IPS-15b (cell line): ENCODE measurements at regions not wholly inside any gene's neighbourhood (a gene's known extent, or its start where the extent isn't known, plus 50 kb on each side); places are given as distances from the start of the nearest gene placed in this dataset.
"Not testable (repeated sequence)": the region's sequence is repeated elsewhere in the genome, so short reads cannot be mapped to it uniquely, and the experiment has no call there.

Experiments used
- H3K27me3 ChIP-seq: one replicate; pipeline ENCODE4 v1.6.1; 2013; ENCODE audit warnings: low read length; ENCODE audit not compliant: control insufficient read depth, insufficient read depth
- H3K36me3 ChIP-seq: one replicate; pipeline ENCODE4 v1.6.1; 2013; ENCODE audit warnings: low read length; ENCODE audit not compliant: control insufficient read depth, insufficient read depth
- H3K4me1 ChIP-seq: one replicate; pipeline ENCODE4 v1.6.1; 2013; ENCODE audit warnings: mild to moderate bottlenecking, low read length; ENCODE audit not compliant: control insufficient read depth, insufficient read depth
- H3K4me3 ChIP-seq: one replicate; pipeline ENCODE4 v1.5.1; 2013; ENCODE audit warnings: low read depth, low read length
- H3K9ac ChIP-seq: one replicate; pipeline ENCODE4 v1.6.1; 2013; ENCODE audit warnings: low read depth, mild to moderate bottlenecking, low read length
- H3K9me3 ChIP-seq: one replicate; pipeline ENCODE4 v1.6.1; 2013; ENCODE audit warnings: mild to moderate bottlenecking, low read length; ENCODE audit not compliant: control insufficient read depth, insufficient read depth

DNA sequence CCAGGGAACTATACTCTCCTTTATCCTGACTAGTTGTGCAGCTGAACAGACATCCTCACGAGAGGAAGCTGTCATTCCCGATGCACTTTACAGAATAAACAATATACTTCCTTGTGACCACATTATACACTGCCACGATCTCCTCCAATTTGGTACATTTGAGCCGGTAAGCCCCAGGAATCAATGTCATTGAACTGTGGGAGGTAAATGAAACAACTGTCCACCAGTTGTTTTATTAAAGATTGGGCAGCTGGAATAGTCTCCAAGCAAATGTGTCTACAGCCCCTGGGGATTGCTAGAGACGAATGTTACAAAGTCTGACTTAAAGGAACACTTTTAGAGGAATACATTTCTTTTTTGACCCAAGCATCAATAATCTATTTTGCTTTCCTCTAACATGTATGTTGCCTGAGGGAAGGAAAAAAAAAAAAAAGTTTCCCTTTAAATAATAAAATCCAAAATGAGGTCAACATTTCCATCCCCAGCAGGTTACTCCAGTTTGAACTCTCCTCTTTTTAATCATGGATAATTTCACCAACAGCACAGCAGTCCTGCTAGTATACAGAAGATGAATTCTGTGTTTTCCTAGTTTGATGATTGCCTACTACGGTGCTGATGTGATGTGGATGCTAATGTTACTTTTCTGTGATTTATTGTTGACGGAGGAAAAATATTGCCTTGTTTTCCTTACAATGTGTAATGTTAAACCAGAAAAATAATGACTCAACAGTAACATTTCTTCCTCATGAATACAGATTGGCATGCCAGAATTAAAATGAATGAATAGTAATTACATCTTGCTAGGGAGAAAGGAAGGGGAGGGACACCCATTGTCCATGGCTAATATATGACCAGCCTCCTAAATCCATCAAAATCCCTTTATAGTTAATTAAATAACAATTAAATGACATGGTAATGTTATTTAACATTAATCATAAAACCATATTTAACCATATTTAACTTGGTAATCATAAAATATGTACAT is 360.9 kb downstream of the NEBL start:
- Histone ChIP-seq H3K9ac (no peak overlapping the region), H3K9me3 (no peaks in the 10 kb centered on the region), H3K4me3 (no peak overlapping the region), H3K4me1 (no peaks in the 10 kb centered on the region), H3K36me3 (peaks cover 3% of the 10 kb centered on the region), H3K27me3 (no peaks in the 10 kb centered on the region)

GRCh38 chr10:20531241-20531883 is 365.7 kb downstream of the NEBL start:
- H3K4me3 ChIP-seq, H3K27me3 ChIP-seq, H3K9me3 ChIP-seq, H3K9ac ChIP-seq, H3K36me3 ChIP-seq, H3K4me1 ChIP-seq: not testable (repeated sequence)

- no peak overlapping the region for H3K9ac ChIP-seq
- no peaks in the 10 kb centered on the region for H3K4me1 ChIP-seq
- H3K4me3 ChIP-seq = no peak overlapping the region
- no peaks in the 10 kb centered on the region for H3K9me3 ChIP-seq
- H3K27me3 ChIP-seq = no peaks in the 10 kb centered on the region
- H3K36me3 ChIP-seq = no peaks in the 10 kb centered on the region
These were observed 375.9 kb downstream of the NEBL start for GRCh38 chr10:20521186-20521585.

- Histone ChIP-seq H3K27me3 (no peaks in the 10 kb centered on the region), H3K36me3 (no peaks in the 10 kb centered on the region), H3K4me3 (no peak overlapping the region), H3K9ac (no peak overlapping the region), H3K4me1 (no peaks in the 10 kb centered on the region), H3K9me3 (no peaks in the 10 kb centered on the region)
These were observed 381.5 kb downstream of the NEBL start for GRCh38 chr10:20515654-20516053.

GRCh38 chr10:20512631-20513030 is 384.5 kb downstream of the NEBL start:
- no peaks in the 10 kb centered on the region for H3K36me3 ChIP-seq
- no peak overlapping the region for H3K9ac ChIP-seq
- no peaks in the 10 kb centered on the region for H3K4me1 ChIP-seq
- H3K4me3 ChIP-seq = no peak overlapping the region
- no peaks in the 10 kb centered on the region for H3K9me3 ChIP-seq
- H3K27me3 ChIP-seq = no peaks in the 10 kb centered on the region

DNA sequence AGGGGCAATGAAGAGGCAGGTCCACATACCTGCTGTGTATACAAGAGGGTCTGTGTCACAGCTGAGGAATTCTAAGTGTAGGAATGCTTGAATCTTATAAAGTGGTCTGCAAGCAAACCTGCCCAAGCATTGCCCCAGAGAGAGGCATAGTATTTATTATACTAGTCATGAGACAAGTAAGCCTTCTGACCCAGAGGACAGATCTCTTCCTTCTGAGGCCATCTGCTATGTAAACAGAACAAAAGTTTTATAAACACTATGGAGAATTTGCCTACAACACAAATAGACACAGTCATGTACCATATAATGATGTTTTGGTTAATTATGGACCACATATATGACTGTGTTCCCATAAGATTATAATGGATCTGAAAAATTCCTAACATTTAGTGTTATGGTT is 388.2 kb downstream of the NEBL start:
- Histone ChIP-seq H3K4me3 (no peak overlapping the region), H3K9me3 (no peaks in the 10 kb centered on the region)

DNA sequence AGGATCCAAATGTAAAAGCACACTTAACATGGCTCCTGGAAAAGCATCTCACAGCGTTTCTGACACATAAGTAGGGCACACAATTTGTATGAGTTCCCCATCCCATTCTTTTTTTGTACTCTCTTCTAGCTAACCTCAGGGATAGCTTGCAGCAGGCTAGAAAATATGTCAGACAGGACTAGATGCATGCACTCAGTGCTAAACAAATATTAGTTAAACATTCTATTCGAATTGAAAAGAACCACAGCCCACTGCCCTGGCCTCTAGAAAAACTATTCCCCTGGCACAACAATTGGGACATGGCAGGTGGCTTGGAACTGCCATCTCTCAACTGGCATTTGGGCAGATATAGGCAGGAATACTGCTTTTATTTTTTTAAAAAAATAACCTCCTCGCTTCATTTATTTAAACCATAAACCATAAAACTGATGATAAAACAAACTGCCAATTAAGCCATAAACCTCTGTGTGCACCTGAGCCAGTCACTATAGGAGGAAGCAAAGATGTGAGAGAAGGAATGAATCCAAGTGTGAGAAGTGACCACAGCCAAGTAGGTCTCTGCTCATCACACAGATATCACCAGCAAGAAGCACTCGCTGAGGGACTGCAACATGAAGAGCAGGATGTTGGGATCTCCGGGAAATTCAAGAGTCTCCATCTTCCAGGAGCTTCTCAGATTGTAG is 394.1 kb downstream of the NEBL start:
- no peaks in the 10 kb centered on the region for H3K36me3 ChIP-seq
- no peak overlapping the region for H3K4me3 ChIP-seq
- no peaks in the 10 kb centered on the region for H3K9me3 ChIP-seq
- H3K4me1 ChIP-seq = no peaks in the 10 kb centered on the region
- H3K9ac ChIP-seq = no peak overlapping the region
- H3K27me3 ChIP-seq = no peaks in the 10 kb centered on the region

More for the DNA sequence above, 388.2 kb downstream of the NEBL start:
- Histone ChIP-seq H3K4me1 (no peaks in the 10 kb centered on the region), H3K9ac (no peak overlapping the region), H3K36me3 (no peaks in the 10 kb centered on the region), H3K27me3 (no peaks in the 10 kb centered on the region)

DNA sequence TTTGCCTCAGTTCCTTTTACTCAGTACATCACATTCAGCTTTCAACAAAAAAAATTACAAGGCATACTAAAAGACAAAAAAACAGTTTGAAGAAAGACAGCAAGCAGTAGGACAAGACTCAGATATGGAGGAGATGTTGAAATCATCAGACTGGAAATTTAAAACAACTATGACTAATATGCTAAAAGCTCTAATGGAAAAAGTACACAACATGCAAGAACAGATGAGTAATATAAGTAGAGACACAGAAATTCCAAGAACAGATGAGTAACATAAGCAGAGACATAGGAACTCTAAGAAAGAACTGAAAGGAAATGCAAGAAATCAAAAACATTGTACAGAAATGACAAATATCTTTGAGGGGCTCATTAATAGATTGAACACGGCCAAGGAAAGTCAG is 402.6 kb downstream of the NEBL start:
- Histone ChIP-seq H3K4me1 (no peaks in the 10 kb centered on the region), H3K27me3 (no peaks in the 10 kb centered on the region), H3K36me3 (no peaks in the 10 kb centered on the region), H3K9me3 (no peaks in the 10 kb centered on the region), H3K9ac (no peak overlapping the region), H3K4me3 (no peak overlapping the region)

GRCh38 chr10:20492447-20492846 is 404.7 kb downstream of the NEBL start:
- Histone ChIP-seq H3K4me3 (no peak overlapping the region), H3K9ac (no peak overlapping the region), H3K4me1 (no peaks in the 10 kb centered on the region), H3K36me3 (no peaks in the 10 kb centered on the region), H3K27me3 (no peaks in the 10 kb centered on the region), H3K9me3 (no peaks in the 10 kb centered on the region)

GRCh38 chr10:20489961-20490360 is 407.1 kb downstream of the NEBL start:
- Histone ChIP-seq H3K4me1 (no peaks in the 10 kb centered on the region), H3K9ac (no peak overlapping the region), H3K36me3 (no peaks in the 10 kb centered on the region), H3K4me3 (no peak overlapping the region), H3K9me3 (no peaks in the 10 kb centered on the region), H3K27me3 (no peaks in the 10 kb centered on the region)

DNA sequence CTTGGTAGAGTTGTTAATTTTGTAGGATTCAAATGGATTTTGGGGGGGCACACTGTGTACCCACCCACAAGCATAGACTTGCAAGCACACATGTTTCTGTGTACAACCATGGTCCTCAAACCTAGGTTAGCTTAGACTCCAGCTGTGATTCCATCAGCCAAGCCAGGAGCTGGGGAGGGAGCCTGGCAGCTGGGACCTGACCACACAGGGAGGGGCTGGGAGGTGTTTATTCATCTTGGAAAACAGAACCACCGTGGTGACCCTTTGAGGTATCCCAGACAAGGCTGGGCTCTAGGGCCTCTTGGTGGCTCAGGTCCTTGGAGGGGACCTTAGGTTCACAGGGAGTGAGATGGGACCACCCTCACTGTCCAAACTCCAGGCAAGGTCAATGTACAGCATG is 410.3 kb downstream of the NEBL start:
- H3K9ac ChIP-seq = no peak overlapping the region
- no peaks in the 10 kb centered on the region for H3K36me3 ChIP-seq
- H3K27me3 ChIP-seq = no peaks in the 10 kb centered on the region
- H3K4me3 ChIP-seq = no peak overlapping the region
- H3K9me3 ChIP-seq = no peaks in the 10 kb centered on the region
- H3K4me1 ChIP-seq = no peaks in the 10 kb centered on the region
